SK-N-SH (cell line): ENCODE measurements at regions not wholly inside any gene's neighbourhood (a gene's known extent, or its start where the extent isn't known, plus 50 kb on each side); places are given as distances from the start of the nearest gene placed in this dataset.

Experiments
- CTCF ChIP-seq: fragments of 200-600 bp; sonication (generic); IDR thresholded peaks from 2 replicates; pipeline ENCODE4 v1.6.1; 2017; ENCODE audit warnings: antibody characterized with exemption, mild to moderate bottlenecking, moderate library complexity
- EZH2phosphoT487 ChIP-seq: fragments of 200-600 bp; sonication (generic); IDR thresholded peaks from 2 replicates; pipeline ENCODE4 v1.6.1; 2017; ENCODE audit warnings: low read depth, mixed run types, mild to moderate bottlenecking, antibody characterized with exemption, moderate library complexity, borderline replicate concordance
- GABPA ChIP-seq: IDR thresholded peaks from 2 replicates; pipeline ENCODE4 v1.4.0; 2012; ENCODE audit warnings: low read depth, mild to moderate bottlenecking
- GATA2 ChIP-seq: sonication (generic); formaldehyde crosslinking; IDR thresholded peaks from 2 replicates; pipeline ENCODE4 v1.5.0; 2020; ENCODE audit warnings: mild to moderate bottlenecking, missing genetic modification reagents
- MAX ChIP-seq: IDR thresholded peaks from 2 replicates; pipeline ENCODE4 v1.4.0; 2012; ENCODE audit warnings: low read depth
- MXI1 ChIP-seq: IDR thresholded peaks from 2 replicates; pipeline ENCODE4 v1.6.1; 2012; ENCODE audit warnings: mild to moderate bottlenecking, low read depth, low read length, improper control_type of control experiment
- POLR2AphosphoS5 ChIP-seq: IDR thresholded peaks from 2 replicates; pipeline ENCODE4 v1.6.1; 2012; ENCODE audit warnings: low read depth, low read length
- RFX5 ChIP-seq: IDR thresholded peaks from 2 replicates; pipeline ENCODE4 v1.6.1; 2012; ENCODE audit warnings: mild to moderate bottlenecking, improper control_type of control experiment, low read length
- RXRA ChIP-seq: IDR thresholded peaks from 2 replicates; pipeline ENCODE4 v1.4.0; 2012; ENCODE audit warnings: low read depth, mild to moderate bottlenecking, borderline replicate concordance
- TAF1 ChIP-seq: IDR thresholded peaks from 2 replicates; pipeline ENCODE4 v1.6.1; 2012; ENCODE audit warnings: low read depth, mild to moderate bottlenecking, low read length, moderate library complexity, borderline replicate concordance
- USF1 ChIP-seq: IDR thresholded peaks from 2 replicates; pipeline ENCODE4 v1.4.0; 2012; ENCODE audit warnings: low read depth, borderline replicate concordance
- USF2 ChIP-seq: fragments of 150-350 bp; IDR thresholded peaks from 2 replicates; pipeline ENCODE4 v1.6.1; 2017; ENCODE audit warnings: antibody characterized with exemption, low read length, low read depth, borderline replicate concordance

GRCh38 chr22:23369054-23369685 lies 188.9 kb downstream of the BCR start:
- no peak for TF ChIP-seq POLR2AphosphoS5
- no peak for TF ChIP-seq USF1
- no peak for TF ChIP-seq RFX5
- no peak for TF ChIP-seq EZH2phosphoT487
- TF ChIP-seq CTCF: no peak
- TF ChIP-seq MAX: no peak
- TF ChIP-seq TAF1: no peak
- no peak for TF ChIP-seq GATA2 (CRISPR knock-in tag)
- TF ChIP-seq USF2: no peak
- no peak for TF ChIP-seq GABPA
- no peak for TF ChIP-seq RXRA
- no peak for TF ChIP-seq MXI1
